GM21576 (cell line): ENCODE measurements at regions not wholly inside any gene's neighbourhood (a gene's known extent, or its start where the extent isn't known, plus 50 kb on each side); places are given as distances from the start of the nearest gene placed in this dataset.
"Not testable (repeated sequence)": the region's sequence is repeated elsewhere in the genome, so short reads cannot be mapped to it uniquely, and the experiment has no call there.

Experiments used
- ATAC-seq: cut with Tn5 transposase; IDR thresholded peaks from one replicate; pipeline ENCODE4 v1.9.1; 2021; ENCODE audit warnings: mild to moderate bottlenecking, moderate library complexity; ENCODE audit not compliant: unreplicated experiment

DNA sequence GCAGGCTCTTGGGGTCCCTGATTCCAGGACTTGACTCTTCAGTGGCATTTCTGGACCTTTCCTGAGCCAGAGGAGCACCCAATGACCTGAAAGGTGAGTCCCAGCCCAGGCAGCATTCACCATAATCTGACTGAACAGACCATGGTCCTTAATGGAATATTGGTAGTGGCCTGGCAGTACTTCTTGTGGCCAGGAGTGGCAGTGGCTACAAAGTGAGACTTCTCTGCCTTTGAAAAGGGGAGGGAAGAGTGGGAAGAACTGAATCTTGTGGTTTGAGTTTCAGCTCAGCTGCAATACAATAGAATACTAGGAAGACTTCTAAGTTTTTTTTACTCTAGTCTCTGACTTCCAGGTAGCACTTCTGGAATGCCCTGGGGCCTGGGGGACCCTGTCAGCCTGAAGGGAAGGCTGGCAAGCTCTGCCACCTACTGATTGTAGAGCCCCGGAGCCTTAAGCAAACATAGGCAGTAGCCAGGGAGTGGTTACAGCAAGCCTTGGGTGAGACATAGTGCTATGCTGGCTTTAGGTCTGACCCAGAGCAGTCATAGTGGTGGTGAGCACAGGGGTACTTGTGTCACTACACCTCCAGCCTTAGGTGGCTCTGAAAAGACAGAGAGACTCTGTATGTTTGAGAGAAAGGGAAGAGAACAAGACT lies 674.2 kb upstream of the MANEA start:
- ATAC-seq = no peak

DNA sequence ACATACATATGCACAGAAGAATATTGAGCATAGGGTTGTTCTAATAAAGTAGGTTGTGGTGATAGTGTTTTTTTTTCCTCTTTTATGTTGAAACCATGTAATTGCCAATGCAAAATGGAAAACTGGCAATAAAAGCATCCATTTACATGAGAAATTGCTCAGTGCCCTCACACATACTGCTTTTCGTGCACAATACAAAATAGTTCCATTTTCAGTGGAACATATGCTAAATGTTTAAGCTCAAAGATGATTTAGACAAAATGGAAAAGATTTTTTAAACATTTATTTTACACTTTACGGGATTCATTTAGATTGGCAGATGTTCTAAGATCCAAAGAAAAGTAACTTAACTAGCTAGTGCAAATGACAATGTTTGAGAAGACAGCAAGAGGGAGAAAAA lies 678.1 kb upstream of the MANEA start:
- ATAC-seq = no peak

DNA sequence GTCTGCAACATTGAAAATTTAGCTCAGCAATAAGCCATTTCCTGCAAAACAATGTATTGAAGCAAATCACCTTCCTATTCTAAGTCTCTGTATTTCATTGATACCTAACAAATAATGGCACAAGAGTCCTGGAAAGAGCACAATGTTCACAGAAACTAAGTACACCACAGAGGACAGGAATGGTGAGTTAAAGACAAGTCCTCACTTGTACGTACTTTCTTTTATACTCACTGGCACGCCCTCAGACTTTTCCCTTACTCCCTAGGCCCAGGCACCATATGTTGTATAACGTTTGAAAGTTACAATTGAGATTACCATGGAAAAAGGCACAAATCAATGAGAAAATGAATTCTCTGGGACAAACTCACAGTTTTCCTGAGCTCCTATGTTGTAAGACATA lies 683.0 kb upstream of the MANEA start:
- no peak for ATAC-seq

DNA sequence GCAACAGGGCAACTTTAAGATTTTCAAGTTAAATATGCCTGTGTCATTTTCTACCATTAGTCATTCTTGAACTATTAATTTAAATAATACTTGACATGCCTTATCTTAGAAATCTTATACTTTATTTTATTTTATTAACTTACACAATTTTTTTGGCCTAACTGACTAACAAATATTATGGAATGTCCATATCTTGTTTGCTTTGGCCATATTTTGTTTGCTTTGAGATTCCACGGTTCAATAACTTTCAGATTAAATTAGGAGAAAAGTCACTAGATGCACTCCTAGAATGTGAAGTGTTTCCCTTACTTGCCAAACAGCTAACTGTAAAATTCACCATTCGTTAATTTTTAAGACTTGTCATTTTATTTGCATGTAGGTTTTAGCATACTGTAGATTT lies 684.0 kb upstream of the MANEA start:
- ATAC-seq = no peak

DNA sequence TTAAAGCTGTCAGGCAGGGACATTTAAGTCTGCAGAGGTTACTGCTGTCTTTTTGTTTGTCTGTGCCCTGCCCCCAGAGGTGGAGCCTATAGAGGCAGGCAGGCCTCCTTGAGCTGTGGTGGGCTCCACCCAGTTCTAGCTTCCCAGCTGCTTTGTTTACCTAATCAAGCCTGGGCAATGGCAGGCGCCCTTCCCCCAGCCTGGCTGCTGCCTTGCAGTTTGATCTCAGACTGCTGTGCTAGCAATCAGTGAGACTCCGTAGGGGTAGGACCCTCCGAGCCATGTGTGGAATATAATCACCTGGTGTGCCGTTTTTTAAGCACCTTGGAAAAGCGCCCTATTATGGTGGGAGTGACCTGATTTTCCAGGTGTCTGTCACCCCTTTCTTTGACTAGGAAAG lies 703.5 kb upstream of the MANEA start:
- not testable (repeated sequence) for ATAC-seq

DNA sequence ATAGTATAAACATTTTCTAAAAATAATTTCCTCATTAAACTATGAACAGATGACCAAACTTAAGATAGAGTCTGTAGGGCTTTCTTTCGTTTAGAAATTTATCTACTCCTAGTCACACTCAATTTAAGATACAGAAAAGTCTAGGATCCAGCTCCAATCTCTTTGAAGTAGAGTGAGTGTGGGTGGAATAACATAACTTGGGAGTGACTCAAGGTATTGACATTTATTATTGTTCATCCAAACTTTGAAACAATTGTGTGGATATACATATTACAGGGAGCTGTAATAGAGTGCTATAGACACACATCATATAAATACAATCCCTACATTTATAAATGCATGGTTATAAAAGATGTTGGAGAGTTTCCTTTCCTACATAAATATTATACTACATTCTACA lies 715.2 kb upstream of the MANEA start:
- ATAC-seq = no peak

DNA sequence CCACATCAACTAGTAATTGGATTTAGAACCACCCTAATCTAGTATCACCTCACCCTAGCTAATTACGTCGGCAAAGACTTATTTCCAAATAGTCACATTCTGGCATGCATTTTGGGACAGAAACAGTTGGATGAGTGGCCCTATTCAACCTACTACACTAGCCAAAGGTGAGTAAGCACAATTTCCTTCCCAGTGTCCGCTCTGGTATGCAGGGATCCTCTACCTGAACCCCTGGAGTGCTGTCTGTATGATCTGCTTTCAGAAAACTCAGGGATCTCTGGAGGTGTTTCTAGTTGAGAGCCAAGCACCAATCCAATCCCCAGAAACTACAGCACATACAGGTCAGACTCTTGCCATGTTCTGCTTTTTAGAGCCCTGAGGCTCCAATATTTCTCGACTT lies 717.4 kb upstream of the MANEA start:
- ATAC-seq = no peak

DNA sequence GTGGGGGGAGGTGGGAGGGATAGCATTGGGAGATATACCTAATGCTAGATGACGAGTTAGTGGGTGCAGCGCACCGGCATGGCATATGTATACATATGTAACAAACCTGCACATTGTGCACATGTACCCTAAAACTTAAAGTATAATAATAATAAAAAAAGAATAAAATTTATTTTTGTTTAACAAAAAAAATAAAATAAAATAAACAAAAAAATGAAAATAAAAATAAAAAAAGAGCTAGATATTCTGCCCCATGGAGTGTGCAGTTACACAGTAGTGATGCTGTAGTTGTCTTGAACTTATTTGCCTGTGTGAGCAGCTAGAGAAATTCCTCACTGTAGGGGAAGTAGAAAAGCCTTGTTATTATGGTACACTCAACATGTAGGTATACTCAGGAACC lies 720.3 kb upstream of the MANEA start:
- ATAC-seq = not testable (repeated sequence)

DNA sequence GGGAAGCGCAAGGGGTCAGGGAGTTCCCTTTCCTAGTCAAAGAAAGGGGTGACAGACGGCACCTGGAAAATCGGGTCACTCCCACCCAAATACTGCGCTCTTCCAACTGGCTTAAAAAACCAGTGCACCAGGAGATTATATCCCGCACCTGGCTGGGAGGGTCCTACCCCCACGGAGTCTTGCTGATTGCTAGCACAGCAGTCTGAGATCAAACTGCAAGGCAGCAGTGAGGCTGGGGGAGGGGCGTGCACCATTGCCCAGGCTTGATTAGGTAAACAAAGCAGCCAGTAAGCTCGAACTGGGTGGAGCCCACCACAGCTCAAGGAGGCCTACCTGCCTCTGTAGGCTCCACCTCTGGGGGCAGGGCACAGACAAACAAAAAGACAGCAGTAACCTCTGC lies 726.0 kb upstream of the MANEA start:
- not testable (repeated sequence) for ATAC-seq

DNA sequence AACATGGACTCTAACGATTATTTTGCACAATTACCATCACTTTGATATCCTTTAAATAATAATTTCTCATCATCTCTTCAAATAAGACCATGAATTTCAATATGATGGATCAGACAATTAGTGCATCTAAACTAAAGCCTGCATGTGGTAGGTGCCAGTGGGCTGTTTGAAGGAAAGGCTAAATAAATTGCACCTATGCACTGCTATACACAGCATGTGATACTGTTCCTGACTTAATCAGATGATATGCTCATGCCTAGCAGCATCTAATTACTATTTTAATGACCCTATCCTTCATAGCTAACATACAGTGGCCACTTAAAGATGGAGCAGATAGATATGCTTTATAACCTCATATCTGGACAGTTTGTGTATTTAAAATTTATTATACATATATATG lies 731.6 kb upstream of the MANEA start:
- no peak for ATAC-seq

DNA sequence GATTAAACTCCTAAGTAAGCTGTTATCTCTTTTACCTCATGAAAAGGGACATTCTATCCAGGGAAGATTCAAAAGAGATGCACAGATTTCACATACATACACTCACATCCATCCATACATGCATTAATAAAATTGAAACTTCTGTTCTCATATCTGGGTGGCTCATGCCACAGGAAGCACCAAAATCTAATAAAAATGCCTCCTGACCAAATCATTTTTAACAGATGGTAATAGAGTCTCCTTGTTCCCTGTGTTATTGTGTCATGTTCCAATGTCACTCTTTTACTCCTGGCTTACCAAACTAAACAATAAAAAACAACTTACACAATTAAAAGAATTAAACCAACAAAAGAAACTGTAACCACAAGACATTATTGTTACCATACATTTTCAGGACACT lies 742.1 kb upstream of the MANEA start:
- no peak for ATAC-seq

DNA sequence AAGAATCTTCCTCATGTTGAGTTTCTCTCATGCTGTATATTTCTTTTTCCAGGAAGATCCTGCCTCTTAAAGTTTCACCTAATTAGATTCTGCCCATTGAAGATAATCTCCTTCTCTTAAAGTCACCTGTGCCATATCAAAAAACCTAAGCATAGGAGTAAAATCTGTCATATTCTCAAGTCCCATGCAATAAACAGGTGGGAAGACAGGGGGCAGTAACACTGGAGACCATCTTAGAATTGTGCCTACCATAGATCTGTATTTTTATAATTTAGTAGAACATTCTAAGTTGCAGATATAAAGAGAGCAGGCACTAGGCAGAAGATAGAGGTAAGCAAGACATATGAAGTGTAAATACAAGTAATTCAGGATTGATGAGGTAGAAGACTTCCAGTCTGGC lies 763.5 kb upstream of the MANEA start:
- no peak for ATAC-seq

DNA sequence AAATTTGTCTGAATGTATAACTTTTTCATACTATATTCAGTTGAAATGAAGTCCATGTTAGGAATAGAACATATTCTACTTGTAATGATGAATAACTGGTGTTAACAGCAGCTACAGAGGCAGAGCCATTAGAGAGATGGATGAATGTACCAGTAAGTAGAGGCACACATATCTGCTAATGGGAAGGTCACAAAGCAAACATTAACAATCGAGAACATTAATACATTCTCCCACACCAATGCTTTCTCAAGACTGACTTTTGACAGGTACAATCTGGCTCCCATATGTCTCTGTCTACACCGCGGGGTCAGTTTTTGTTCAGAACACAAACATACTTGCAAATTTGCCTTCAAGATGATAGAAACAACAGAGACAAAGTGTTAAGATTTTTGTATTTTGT lies 776.0 kb upstream of the MANEA start:
- ATAC-seq = no peak

DNA sequence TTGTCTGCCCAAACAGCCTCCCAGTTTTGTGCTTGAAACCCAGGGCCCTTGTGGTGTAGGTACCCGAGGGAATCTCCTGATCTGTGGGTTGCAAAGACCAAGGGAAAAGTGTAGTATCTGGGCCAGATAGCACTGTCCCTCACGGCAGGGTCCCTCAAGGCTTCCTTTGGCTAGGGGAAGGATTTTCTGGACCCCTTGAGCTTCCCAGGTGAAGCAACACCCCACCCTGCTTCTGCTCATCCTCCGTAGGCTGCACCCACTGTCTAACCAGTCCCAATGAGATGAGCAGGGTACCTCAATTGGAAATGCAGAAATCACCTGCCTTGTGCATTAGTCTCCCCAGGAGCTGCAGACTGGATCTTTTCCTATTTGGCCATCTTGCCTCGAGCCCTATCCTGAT lies 791.8 kb upstream of the MANEA start:
- no peak for ATAC-seq

DNA sequence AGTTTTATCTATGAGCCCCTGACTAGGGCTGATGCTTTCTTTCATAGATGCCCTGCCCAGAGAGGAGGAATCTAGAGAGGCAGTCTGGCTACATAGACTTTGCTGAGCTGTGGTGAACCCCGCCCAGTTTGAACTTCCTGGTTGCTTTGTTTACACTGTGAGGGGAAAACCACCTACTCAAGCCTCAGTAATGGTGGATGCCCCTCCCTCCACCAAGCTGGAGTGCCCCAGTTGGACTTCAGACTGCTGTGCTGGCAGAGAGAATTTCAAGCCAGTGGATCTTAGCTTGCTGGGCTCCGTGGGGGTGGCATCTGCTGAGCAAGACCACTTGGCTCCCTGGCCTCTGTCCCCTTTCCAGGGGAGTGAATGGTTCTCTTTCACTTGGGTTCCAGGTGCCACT lies 792.3 kb upstream of the MANEA start:
- not testable (repeated sequence) for ATAC-seq

DNA sequence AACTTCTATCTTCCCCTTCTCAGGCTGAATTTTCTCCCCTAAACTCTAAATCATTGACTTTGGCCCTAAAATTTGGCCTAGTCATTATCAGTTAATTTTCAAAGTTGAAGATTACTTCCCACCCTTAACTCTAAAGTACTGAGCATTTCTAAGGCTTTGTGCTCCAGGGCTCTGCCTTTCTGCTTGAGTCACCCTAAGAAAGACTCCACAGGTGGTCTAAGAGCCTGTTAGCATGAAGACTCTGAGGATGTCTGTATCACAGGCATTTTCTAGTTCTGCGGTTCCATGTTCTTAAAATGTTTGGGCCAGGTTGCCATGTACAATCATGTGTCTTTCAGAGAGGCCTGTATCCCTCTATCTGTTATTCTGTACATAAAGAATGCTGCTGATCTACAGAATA lies 808.1 kb upstream of the MANEA start:
- no peak for ATAC-seq

DNA sequence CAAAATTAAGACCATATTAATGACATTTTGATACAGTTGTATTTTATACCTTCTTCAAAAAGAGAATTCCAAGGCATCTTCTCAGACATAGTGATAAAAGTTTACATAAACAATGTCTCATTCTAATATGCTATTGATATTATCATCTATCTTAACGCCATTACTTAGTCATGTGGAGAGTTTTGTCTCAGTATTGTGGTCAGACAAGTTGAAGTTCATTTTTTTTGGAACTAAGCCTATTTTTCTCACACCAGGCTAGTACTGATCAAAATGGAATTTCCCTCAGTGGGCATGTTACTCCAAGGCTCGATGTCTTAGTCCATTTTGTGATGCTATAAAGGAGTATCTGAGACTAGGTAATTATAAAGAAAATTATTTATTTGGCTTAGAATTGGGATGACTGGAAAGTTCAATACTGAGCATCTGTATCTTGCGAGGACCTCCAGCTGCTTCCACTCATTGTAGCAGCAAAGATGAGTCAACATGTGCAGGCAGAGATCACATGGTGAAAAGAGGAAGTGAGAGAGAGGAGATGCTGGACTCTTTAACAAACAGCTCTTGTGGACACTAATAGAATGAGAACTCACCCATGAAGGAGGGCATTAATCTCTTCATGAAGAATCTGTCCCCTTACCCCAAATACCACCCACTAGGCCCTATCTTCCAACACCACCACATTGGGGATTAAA lies 825.5 kb upstream of the MANEA start:
- peak; percentile 98 for ATAC-seq

DNA sequence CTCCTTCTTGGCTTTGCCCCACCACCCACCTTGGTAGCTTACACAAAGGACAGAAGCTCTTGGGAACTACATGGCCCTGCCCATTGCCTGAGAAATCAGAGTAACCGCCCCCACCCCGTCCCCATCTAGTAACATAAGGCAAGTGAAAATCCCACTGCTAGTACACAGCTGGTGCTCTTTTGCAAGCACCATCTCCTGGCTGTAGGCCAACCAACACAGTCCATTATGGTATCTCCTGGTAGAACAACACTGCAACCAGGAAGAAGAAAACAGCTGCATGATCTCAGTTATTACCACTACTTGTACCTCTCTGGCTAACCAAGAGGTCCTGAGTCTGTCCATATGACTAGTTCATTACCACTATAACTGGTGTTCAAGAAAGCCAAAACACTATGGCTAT lies 841.1 kb upstream of the MANEA start:
- no peak for ATAC-seq

DNA sequence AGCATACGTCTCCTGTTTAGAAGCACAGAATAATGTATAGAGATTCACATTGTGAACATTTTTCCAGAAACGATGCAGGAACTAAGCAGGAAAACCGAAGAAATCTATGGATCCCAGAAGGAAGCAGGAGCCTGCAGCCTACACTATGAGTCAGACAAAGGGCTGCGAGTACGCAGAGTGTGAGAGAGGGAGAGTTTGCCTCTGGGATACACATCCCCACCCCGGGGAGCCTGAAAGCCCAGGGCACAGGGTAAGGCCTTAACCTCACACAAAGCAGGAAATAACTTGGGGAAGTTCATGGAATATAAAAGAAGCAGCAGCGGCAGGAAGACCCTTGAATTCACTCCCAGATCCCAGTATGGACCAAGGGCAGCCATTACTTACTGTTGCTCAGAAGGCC lies 842.1 kb upstream of the MANEA start:
- no peak for ATAC-seq

DNA sequence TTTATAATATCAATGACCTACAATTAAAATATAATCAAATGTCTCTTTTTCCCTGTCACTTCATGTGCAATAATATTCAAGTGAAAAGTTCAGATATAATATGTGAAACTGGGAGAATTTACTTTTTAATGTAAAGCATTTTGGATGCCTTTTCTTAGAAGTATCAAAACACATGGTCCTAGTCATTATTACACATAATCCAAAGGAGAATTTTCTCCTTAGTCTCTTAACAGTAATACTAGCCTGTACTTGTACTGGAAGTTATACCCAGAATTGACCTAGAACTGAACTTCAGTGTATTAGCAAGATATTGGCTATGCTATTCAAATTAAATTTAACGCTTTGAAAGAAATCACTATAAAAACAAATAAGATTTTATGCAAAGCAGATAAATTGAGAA lies 842.6 kb upstream of the MANEA start:
- no peak for ATAC-seq

DNA sequence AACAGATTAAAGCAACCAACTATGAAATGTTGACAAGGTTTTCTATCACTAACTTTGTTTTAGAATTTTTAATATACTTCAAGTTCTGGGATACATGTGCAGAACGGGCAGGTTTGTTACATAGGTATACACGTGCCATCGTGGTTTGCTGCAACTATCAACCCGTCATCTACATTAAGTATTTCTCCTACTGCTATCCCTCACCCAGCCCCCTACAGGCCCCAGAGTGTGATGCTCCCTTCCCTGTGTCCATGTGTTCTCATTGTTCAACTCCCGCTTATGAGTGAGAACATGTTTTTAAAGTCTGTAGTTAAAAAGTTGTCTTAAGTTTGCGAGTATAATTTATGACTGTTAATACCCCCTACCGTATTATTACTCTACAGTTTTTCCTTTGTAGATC lies 844.3 kb upstream of the MANEA start:
- no peak for ATAC-seq

DNA sequence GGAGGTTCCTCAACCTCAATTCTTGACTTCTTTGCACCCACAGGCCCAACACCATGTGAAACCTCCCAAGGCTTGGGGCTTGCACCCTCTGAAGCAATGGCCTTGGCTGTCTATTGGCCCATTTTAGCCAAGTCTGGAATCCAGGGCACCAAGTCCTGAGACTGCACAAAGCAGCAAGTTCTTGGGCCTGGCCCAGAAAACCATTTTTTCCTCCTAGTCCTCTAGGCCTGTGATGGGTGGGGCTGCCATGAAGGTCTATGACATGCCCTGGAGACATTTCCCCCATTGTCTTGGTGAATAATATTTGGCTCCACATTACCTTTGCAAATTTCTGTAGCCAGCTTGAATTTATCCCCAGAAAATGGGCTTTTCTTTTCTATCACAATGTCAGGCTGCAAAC lies 849.6 kb upstream of the MANEA start:
- ATAC-seq = no peak

DNA sequence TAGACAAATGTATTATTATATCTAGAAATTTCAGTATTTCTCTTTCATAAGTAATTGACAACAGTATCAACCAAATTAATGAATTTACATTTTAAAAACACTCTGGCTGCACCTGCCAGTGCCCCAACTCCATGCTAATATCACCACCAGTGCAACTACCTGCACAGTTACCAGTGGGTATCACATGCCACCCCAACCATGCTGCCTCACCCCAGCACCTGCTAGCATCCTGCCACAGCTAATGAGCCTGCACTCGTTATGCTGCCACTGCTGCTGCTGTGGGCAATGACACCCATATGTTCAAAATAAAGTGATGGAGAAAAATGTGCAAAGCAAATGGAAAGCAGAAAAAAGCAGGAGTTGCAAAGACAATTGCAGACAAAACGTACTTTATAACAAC lies 855.9 kb upstream of the MANEA start:
- no peak for ATAC-seq
